GM12875 (cell line): ENCODE measurements at regions not wholly inside any gene's neighbourhood (a gene's known extent, or its start where the extent isn't known, plus 50 kb on each side); places are given as distances from the start of the nearest gene placed in this dataset.

ENCODE experiments used
- H3K4me3 ChIP-seq: one replicate; pipeline ENCODE4 v1.5.1; 2011; ENCODE audit warnings: low read depth, low read length, control low read depth
- TF ChIP-seq, protein P1 (sequence below): IDR thresholded peaks from 2 replicates; pipeline ENCODE4 v1.5.1; 2011; ENCODE audit warnings: low read depth, mild to moderate bottlenecking, control low read depth, inconsistent platforms, low read length, moderate library complexity, borderline replicate concordance; ENCODE audit not compliant: insufficient read depth

DNA sequence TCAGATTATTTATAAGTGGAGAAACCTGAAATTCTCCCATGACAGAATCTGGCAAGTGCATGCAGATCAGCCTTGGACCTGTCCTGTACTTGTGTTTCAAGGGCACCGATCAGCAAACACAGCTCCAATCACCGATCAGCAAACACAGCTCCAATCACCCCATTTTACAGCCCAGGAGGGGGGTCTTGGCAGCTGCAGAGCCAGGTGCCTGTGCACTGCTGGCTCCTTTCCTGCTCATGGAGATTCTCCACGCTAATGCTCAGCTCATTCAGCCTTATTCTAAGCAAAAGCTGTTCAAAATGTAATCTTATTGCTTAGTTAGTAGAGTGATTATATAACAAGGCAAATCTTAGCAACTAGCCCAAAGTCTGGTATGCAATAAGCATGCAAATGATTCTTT is 623.1 kb upstream of the HS6ST1 start:
- no peak overlapping the region for H3K4me3 ChIP-seq
- TF ChIP-seq, protein P1, sequence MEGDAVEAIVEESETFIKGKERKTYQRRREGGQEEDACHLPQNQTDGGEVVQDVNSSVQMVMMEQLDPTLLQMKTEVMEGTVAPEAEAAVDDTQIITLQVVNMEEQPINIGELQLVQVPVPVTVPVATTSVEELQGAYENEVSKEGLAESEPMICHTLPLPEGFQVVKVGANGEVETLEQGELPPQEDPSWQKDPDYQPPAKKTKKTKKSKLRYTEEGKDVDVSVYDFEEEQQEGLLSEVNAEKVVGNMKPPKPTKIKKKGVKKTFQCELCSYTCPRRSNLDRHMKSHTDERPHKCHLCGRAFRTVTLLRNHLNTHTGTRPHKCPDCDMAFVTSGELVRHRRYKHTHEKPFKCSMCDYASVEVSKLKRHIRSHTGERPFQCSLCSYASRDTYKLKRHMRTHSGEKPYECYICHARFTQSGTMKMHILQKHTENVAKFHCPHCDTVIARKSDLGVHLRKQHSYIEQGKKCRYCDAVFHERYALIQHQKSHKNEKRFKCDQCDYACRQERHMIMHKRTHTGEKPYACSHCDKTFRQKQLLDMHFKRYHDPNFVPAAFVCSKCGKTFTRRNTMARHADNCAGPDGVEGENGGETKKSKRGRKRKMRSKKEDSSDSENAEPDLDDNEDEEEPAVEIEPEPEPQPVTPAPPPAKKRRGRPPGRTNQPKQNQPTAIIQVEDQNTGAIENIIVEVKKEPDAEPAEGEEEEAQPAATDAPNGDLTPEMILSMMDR = no peak

DNA sequence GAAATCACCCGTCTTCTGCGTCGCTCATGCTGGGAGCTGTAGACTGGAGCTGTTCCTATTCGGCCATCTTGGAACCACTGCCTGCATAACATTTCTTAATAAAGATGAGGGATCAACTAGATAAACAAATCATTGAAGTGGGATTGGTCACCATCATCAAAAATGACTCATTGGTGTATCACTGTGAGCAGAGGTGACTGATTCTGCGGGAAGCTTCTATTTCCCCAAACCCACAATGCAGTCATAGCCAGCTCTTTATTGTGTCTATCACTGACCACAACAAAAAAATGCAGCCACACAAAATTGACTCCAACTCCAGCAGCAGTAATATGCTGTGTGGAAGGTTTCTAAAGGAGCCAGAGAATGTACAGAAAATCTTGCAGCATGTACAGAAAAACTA is 630.7 kb upstream of the HS6ST1 start:
- H3K4me3 ChIP-seq = no peak overlapping the region
- TF ChIP-seq, protein P1 = no peak

DNA sequence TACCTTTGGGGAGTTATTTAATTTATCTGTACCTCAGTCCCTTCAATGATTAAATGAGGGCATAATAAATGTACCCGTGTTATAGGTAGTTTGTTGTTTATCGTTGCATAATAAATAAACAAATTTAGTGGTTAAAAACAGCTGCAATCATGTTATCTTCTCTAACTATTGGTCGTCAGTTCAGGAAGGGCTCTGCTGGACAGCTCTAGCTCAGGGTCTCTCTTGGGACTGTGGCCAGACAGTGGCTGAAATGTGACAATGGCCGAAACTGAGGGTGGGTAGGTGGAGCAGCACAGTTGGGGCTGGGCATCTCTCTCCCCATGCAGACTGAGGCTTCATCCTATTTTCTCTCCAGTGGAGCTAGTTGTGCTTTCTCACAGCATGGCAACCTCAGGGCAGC is 632.1 kb upstream of the HS6ST1 start:
- no peak overlapping the region for H3K4me3 ChIP-seq
- TF ChIP-seq, protein P1 = no peak

DNA sequence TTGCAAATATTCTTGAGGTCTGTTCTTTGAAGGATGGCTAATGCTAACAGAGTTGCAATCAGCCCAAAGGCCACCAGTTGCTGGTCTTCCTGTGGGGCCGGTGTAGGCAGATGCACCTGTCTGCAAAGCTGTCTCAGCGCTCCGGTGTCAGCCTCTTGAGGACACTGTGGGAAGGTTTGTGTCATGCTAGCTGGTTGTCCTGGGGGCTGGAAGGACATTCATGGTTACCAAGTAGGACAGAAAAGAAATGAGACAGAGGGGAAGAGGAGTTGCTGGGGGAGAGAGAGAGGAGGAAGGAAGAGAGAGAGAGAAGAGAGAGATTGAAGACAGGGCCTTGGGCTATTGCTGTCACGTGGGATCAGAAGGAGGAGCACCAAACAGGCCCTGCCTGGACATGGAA is 639.6 kb upstream of the HS6ST1 start:
- TF ChIP-seq, protein P1 = no peak
- H3K4me3 ChIP-seq = no peak overlapping the region

DNA sequence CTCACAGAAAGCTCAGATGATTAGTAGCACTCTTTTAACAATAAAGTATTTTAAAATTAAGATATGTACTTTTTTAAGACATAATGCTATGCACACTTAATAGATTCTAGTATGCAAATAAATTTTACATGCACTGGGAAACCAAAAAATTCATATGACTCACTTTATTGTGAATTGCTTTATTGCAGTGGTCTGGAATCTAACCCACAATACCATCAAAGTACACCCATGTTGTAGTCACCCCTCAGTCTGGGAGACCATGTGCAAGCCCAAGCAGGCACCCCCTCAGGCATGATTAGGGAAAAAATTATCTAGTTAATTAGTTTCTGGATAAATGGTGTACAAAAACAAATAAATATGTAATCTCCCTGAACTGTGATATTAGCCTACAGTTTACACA is 649.0 kb upstream of the HS6ST1 start:
- no peak overlapping the region for H3K4me3 ChIP-seq
- TF ChIP-seq, protein P1 = no peak

DNA sequence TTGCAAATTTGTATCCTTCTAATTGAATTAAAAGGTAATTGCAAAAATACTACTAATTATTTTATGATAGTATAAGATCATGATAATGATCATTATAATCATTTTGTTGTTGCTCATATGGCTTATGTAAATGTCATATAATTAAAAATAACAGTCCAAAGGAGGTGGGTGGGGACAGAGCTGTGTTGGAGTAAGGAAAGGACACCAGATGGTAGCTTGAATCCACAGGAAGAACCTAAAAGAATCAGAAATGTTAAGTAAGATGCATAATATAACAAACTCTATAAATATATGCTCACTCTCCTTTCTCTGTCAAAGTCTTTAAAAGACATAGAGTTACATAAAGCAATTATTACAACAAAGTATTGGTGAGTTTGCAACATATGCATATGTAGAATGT is 650.7 kb upstream of the HS6ST1 start:
- TF ChIP-seq, protein P1 = no peak

DNA sequence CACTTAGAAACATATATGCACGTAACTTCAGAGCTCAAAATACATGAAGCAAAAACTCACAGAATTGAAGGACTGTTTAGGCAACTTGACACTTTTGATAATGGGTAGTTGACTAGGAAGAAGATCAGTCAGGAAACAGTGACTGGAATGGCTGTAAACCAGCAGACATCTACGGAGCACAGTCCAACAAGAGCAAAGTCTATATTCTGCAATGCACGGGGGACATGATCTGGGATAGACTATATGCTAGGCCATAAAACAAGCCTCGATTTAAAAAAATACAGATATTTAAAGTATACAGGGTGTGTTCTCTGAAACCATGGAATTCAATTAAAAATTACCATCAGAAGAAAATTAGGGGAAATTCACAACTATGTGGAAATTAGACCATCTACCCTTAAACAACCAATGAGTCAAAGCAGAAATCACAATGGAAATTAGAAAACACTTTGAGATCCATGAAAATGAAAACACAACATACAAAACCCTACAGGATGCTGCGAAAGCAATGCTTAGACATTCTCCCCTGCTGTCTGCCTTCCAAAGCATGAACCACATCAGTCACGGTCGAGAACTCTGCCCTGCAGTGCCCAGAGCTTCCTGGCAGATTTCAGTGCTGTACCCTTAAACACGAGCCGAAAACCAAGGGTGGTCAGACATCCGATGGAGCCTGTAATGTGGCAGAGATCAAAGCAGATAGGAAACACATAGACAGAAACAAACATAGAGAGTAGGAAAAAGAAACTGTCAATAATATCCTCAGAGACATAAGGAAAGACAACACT is 651.9 kb upstream of the HS6ST1 start:
- no peak overlapping the region for H3K4me3 ChIP-seq
- TF ChIP-seq, protein P1 = no peak

More for the DNA sequence above, 650.7 kb upstream of the HS6ST1 start:
- no peak overlapping the region for H3K4me3 ChIP-seq
